ENCODE measurements at regions not wholly inside any gene's neighbourhood (a gene's known extent, or its start where the extent isn't known, plus 50 kb on each side); places are given as distances from the start of the nearest gene placed in this dataset.

- H3K4me3 Mint-ChIP-seq, result no peak overlapping the region
- H3K4me1 ChIP-seq (ENCODE audit: control insufficient read depth, insufficient read depth, low read length), result no peaks in the 10 kb centered on the region
- no peaks in the 10 kb centered on the region for H3K36me3 ChIP-seq (ENCODE audit: control insufficient read depth, insufficient read depth, low read length)
- peaks cover 2% of the 10 kb centered on the region for H3K9me3 Mint-ChIP-seq
- no peak overlapping the region for H3K27ac ChIP-seq (ENCODE audit: low read depth, low read length)
- WGBS, 2 experiments (ENCODE audit: insufficient coverage in 1 of 2, insufficient read length in 1 of 2), result 67 to 80% methylated on average over 1 of the region's 1 CpG
- DNase-seq, result no peak
- no peaks in the 10 kb centered on the region for H3K9me3 ChIP-seq (ENCODE audit: control insufficient read depth, low read length)
- no peaks in the 10 kb centered on the region for H3K36me3 Mint-ChIP-seq (ENCODE audit: low read depth)
- no peak overlapping the region for H3K4me3 ChIP-seq (ENCODE audit: low read length)
- no peak for TF ChIP-seq CTCF (conservative IDR thresholded peaks at IDR 0.05)
- no peaks in the 10 kb centered on the region for H3K4me1 Mint-ChIP-seq
- no peaks in the 10 kb centered on the region for H3K27me3 ChIP-seq (ENCODE audit: control insufficient read depth, insufficient read depth, low read length, poor library complexity, severe bottlenecking)
- no peaks in the 10 kb centered on the region for H3K27me3 Mint-ChIP-seq (ENCODE audit: insufficient read depth)
- no peak overlapping the region for H3K9ac ChIP-seq (ENCODE audit: extremely low read depth, low read length, poor library complexity, severe bottlenecking)
- no peak overlapping the region for H3K27ac Mint-ChIP-seq
These were observed 99.0 kb upstream of the PHF14 start for GRCh38 chr7:10874666-10875065.

- DNase-seq, result no peak
- H3K36me3 Mint-ChIP-seq (ENCODE audit: low read depth), result no peaks in the 10 kb centered on the region
- no peaks in the 10 kb centered on the region for H3K4me1 Mint-ChIP-seq
- no peak overlapping the region for H3K27ac Mint-ChIP-seq
- no peak overlapping the region for H3K4me3 Mint-ChIP-seq
- H3K27me3 ChIP-seq (ENCODE audit: control insufficient read depth, insufficient read depth, low read length, poor library complexity, severe bottlenecking), result no peaks in the 10 kb centered on the region
- H3K27ac ChIP-seq (ENCODE audit: low read depth, low read length), result no peak overlapping the region
- no peaks in the 10 kb centered on the region for H3K27me3 Mint-ChIP-seq (ENCODE audit: insufficient read depth)
- H3K9me3 Mint-ChIP-seq, result peaks cover 2% of the 10 kb centered on the region
- H3K36me3 ChIP-seq (ENCODE audit: control insufficient read depth, insufficient read depth, low read length), result no peaks in the 10 kb centered on the region
- whole genome bisulfite sequencing, 2 experiments (ENCODE audit: insufficient coverage in 1 of 2, insufficient read length in 1 of 2), result 100% methylated on average over 2 of the region's 2 CpGs; no CpG with 5 or more reads in 1 of the 2 experiments
- no peak overlapping the region for H3K9ac ChIP-seq (ENCODE audit: extremely low read depth, low read length, poor library complexity, severe bottlenecking)
- H3K4me1 ChIP-seq (ENCODE audit: control insufficient read depth, insufficient read depth, low read length), result no peaks in the 10 kb centered on the region
- H3K4me3 ChIP-seq (ENCODE audit: low read length), result no peak overlapping the region
- no peaks in the 10 kb centered on the region for H3K9me3 ChIP-seq (ENCODE audit: control insufficient read depth, low read length)
- TF ChIP-seq CTCF (conservative IDR thresholded peaks at IDR 0.05), result no peak
These were observed 98.6 kb upstream of the PHF14 start for GRCh38 chr7:10875080-10875479.

- Mint-ChIP-seq H3K9me3 (no peaks in the 10 kb centered on the region), H3K27ac (no peak overlapping the region), H3K27me3 (ENCODE audit: insufficient read depth) (no peaks in the 10 kb centered on the region), H3K36me3 (ENCODE audit: low read depth) (no peaks in the 10 kb centered on the region), H3K4me1 (no peaks in the 10 kb centered on the region), H3K4me3 (no peak overlapping the region)
- no peaks in the 10 kb centered on the region for H3K4me1 ChIP-seq (ENCODE audit: control insufficient read depth, insufficient read depth, low read length)
- H3K4me3 ChIP-seq (ENCODE audit: low read length), result no peak overlapping the region
- no peak overlapping the region for H3K27ac ChIP-seq (ENCODE audit: low read depth, low read length)
- no peak for TF ChIP-seq CTCF (conservative IDR thresholded peaks at IDR 0.05)
- H3K36me3 ChIP-seq (ENCODE audit: control insufficient read depth, insufficient read depth, low read length), result no peaks in the 10 kb centered on the region
- H3K9me3 ChIP-seq (ENCODE audit: control insufficient read depth, low read length), result no peaks in the 10 kb centered on the region
- WGBS, 2 experiments (ENCODE audit: insufficient coverage in 1 of 2, insufficient read length in 1 of 2), result 86 to 93% methylated on average over 7 of the region's 7 CpGs
- no peak overlapping the region for H3K9ac ChIP-seq (ENCODE audit: extremely low read depth, low read length, poor library complexity, severe bottlenecking)
- H3K27me3 ChIP-seq (ENCODE audit: control insufficient read depth, insufficient read depth, low read length, poor library complexity, severe bottlenecking), result no peaks in the 10 kb centered on the region
- DNase-seq, result no peak
These were observed 84.8 kb upstream of the PHF14 start for GRCh38 chr7:10888861-10889260.
